ENCODE measurements at regions not wholly inside any gene's neighbourhood (a gene's known extent, or its start where the extent isn't known, plus 50 kb on each side); places are given as distances from the start of the nearest gene placed in this dataset.

GRCh38 chr20:17077030-17077429 lies 149.8 kb upstream of the PCSK2 start:
- Histone ChIP-seq H3K27ac (no peak overlapping the region), H3K79me2 (no peaks in the 10 kb centered on the region), H3K27me3 (ENCODE audit: control insufficient read depth, insufficient read depth, low read length) (no peaks in the 10 kb centered on the region), H3K4me2 (ENCODE audit: low read length) (no peak overlapping the region), H3K4me1 (no peaks in the 10 kb centered on the region), H2AFZ (no peak overlapping the region), H3K9ac (no peak overlapping the region), H3K36me3 (ENCODE audit: control insufficient read depth, insufficient read depth, low read length) (no peaks in the 10 kb centered on the region), H3K9me3 (ENCODE audit: control insufficient read depth, low read length) (no peaks in the 10 kb centered on the region), H3K4me3 (ENCODE audit: low read depth, low read length) (no peak overlapping the region)
- TF ChIP-seq CTCF (IDR thresholded peaks at IDR 0.05), result no peak

GRCh38 chr20:17083738-17084137 lies 143.1 kb upstream of the PCSK2 start:
- Histone ChIP-seq H2AFZ (no peak overlapping the region), H3K9me3 (ENCODE audit: control insufficient read depth, low read length) (no peaks in the 10 kb centered on the region), H3K4me1 (no peaks in the 10 kb centered on the region), H3K4me3 (ENCODE audit: low read depth, low read length) (no peak overlapping the region), H3K79me2 (no peaks in the 10 kb centered on the region), H3K9ac (no peak overlapping the region), H3K4me2 (ENCODE audit: low read length) (no peak overlapping the region), H3K27me3 (ENCODE audit: control insufficient read depth, insufficient read depth, low read length) (no peaks in the 10 kb centered on the region), H3K36me3 (ENCODE audit: control insufficient read depth, insufficient read depth, low read length) (no peaks in the 10 kb centered on the region), H3K27ac (no peak overlapping the region)
- TF ChIP-seq CTCF (IDR thresholded peaks at IDR 0.05), result no peak

- Histone ChIP-seq H3K4me2 (ENCODE audit: low read length) (no peak overlapping the region), H3K27me3 (ENCODE audit: control insufficient read depth, insufficient read depth, low read length) (no peaks in the 10 kb centered on the region), H3K4me3 (ENCODE audit: low read depth, low read length) (no peak overlapping the region), H3K79me2 (no peaks in the 10 kb centered on the region), H2AFZ (no peak overlapping the region), H3K9me3 (ENCODE audit: control insufficient read depth, low read length) (no peaks in the 10 kb centered on the region), H3K27ac (no peak overlapping the region), H3K9ac (no peak overlapping the region), H3K36me3 (ENCODE audit: control insufficient read depth, insufficient read depth, low read length) (no peaks in the 10 kb centered on the region), H3K4me1 (no peaks in the 10 kb centered on the region)
- no peak for TF ChIP-seq CTCF (IDR thresholded peaks at IDR 0.05)
Observed at GRCh38 chr20:17084909-17085308, 141.9 kb upstream of the PCSK2 start.

DNA sequence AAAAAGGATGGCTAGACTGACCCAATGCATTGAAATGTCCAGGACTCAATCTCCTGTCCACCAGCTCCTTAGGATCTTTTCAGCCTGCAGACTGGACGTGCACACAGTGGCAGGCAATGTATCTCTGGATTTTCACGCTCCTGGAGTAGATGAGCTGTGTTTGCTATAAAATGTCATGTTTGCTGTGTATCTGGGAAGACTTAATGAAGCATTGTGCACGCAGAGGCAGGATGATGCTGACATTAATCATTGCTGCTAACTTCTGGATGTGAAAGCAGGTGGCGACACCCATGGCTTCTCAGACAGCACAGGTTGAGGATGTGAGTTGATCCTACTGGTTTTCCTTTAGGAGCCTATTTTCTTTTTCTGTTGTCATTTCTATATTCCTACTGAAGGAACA lies 133.1 kb upstream of the PCSK2 start:
- no peak overlapping the region for H3K9ac ChIP-seq
- H3K79me2 ChIP-seq, result no peaks in the 10 kb centered on the region
- H3K27me3 ChIP-seq (ENCODE audit: control insufficient read depth, insufficient read depth, low read length), result no peaks in the 10 kb centered on the region
- no peak overlapping the region for H3K4me3 ChIP-seq (ENCODE audit: low read depth, low read length)
- no peaks in the 10 kb centered on the region for H3K9me3 ChIP-seq (ENCODE audit: control insufficient read depth, low read length)
- H3K4me1 ChIP-seq, result no peaks in the 10 kb centered on the region
- TF ChIP-seq CTCF (IDR thresholded peaks at IDR 0.05), result no peak
- H3K36me3 ChIP-seq (ENCODE audit: control insufficient read depth, insufficient read depth, low read length), result no peaks in the 10 kb centered on the region
- H3K4me2 ChIP-seq (ENCODE audit: low read length), result no peak overlapping the region
- H3K27ac ChIP-seq, result no peak overlapping the region
- no peak overlapping the region for H2AFZ ChIP-seq

DNA sequence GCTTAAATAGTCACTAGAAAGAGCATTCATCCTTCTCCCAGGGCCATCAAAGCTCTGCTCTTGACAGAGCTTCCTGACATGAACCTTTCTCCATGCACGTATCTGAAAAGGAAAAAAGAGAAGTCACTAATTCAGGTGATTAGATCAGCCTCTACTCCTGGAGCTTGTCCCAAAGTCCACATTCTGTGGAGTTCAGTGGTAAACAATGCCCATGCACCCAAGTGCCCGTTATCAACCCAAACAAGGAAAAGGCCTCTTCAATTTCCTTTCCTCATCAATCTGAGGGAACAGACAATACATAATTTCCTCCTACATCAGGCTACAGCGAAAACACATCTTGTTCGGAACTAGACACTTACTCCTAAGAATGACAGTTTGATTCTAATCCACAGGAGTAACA lies 129.2 kb upstream of the PCSK2 start:
- H3K9me3 ChIP-seq (ENCODE audit: control insufficient read depth, low read length), result no peaks in the 10 kb centered on the region
- no peak overlapping the region for H3K4me3 ChIP-seq (ENCODE audit: low read depth, low read length)
- no peaks in the 10 kb centered on the region for H3K79me2 ChIP-seq
- H3K27ac ChIP-seq, result no peak overlapping the region
- no peaks in the 10 kb centered on the region for H3K4me1 ChIP-seq
- no peaks in the 10 kb centered on the region for H3K27me3 ChIP-seq (ENCODE audit: control insufficient read depth, insufficient read depth, low read length)
- no peak overlapping the region for H3K4me2 ChIP-seq (ENCODE audit: low read length)
- no peak for TF ChIP-seq CTCF (IDR thresholded peaks at IDR 0.05)
- no peak overlapping the region for H3K9ac ChIP-seq
- no peaks in the 10 kb centered on the region for H3K36me3 ChIP-seq (ENCODE audit: control insufficient read depth, insufficient read depth, low read length)
- no peak overlapping the region for H2AFZ ChIP-seq

Measured in parathyroid adenoma (tissue), 2 donors.